ENCODE measurements at regions not wholly inside any gene's neighbourhood (a gene's known extent, or its start where the extent isn't known, plus 50 kb on each side); places are given as distances from the start of the nearest gene placed in this dataset.
A peak's percentile ranks its signal among the peaks of the same experiment; 100 is the strongest.

- DNase-seq, result no peak
Measured at GRCh38 chr18:76179257-76179656, 315.8 kb downstream of the ZNF516 start.

- DNase-seq, result no peak
Measured at GRCh38 chr18:76177160-76177559, 317.9 kb downstream of the ZNF516 start.

- no peak for DNase-seq
Measured at GRCh38 chr18:76174451-76174850, 320.6 kb downstream of the ZNF516 start.

GRCh38 chr18:76169733-76170132 lies 325.3 kb downstream of the ZNF516 start:
- no peak for DNase-seq

- no peak for DNase-seq
Measured at GRCh38 chr18:76167845-76168621, 327.0 kb downstream of the ZNF516 start.

- no peak for DNase-seq
Measured at GRCh38 chr18:76167410-76167809, 327.6 kb downstream of the ZNF516 start.

- DNase-seq, result no peak
Measured at GRCh38 chr18:76162886-76163285, 332.2 kb downstream of the ZNF516 start.

GRCh38 chr18:76161983-76162382 lies 333.1 kb downstream of the ZNF516 start:
- no peak for DNase-seq

- DNase-seq, result no peak
Measured at GRCh38 chr18:76153691-76154090, 341.4 kb downstream of the ZNF516 start.

- DNase-seq, result no peak
Measured at GRCh38 chr18:76149734-76150133, 345.3 kb downstream of the ZNF516 start.

GRCh38 chr18:76149284-76149683 lies 345.8 kb downstream of the ZNF516 start:
- DNase-seq, result no peak

GRCh38 chr18:76145521-76146376 lies 349.3 kb downstream of the ZNF516 start:
- DNase-seq, result no peak

- peak; percentile 65 for DNase-seq
Measured at GRCh38 chr18:76144844-76145243, 350.2 kb downstream of the ZNF516 start.

GRCh38 chr18:76142611-76143010 lies 352.4 kb downstream of the ZNF516 start:
- no peak for DNase-seq

GRCh38 chr18:76139844-76140243 lies 355.2 kb downstream of the ZNF516 start:
- DNase-seq, result no peak

GRCh38 chr18:76137216-76137615 lies 357.8 kb downstream of the ZNF516 start:
- DNase-seq, result no peak

GRCh38 chr18:76136701-76137100 lies 358.3 kb downstream of the ZNF516 start:
- DNase-seq, result no peak

GRCh38 chr18:76134628-76135027 lies 360.4 kb downstream of the ZNF516 start:
- no peak for DNase-seq

- no peak for DNase-seq
Measured at GRCh38 chr18:76133873-76134272, 361.2 kb downstream of the ZNF516 start.

GRCh38 chr18:76131738-76132137 lies 363.3 kb downstream of the ZNF516 start:
- no peak for DNase-seq

GRCh38 chr18:76130845-76131244 lies 364.2 kb downstream of the ZNF516 start:
- DNase-seq, result no peak

GRCh38 chr18:76126327-76126726 lies 368.7 kb downstream of the ZNF516 start:
- no peak for DNase-seq

GRCh38 chr18:76121011-76121410 lies 374.0 kb downstream of the ZNF516 start:
- peak; percentile 25 for DNase-seq

GRCh38 chr18:76115580-76115979 lies 379.5 kb downstream of the ZNF516 start:
- DNase-seq, result no peak

Measured in NCI-H510A (cell line).